GM19239 (cell line): ENCODE measurements at regions not wholly inside any gene's neighbourhood (a gene's known extent, or its start where the extent isn't known, plus 50 kb on each side); places are given as distances from the start of the nearest gene placed in this dataset.
"Not testable (repeated sequence)": the region's sequence is repeated elsewhere in the genome, so short reads cannot be mapped to it uniquely, and the experiment has no call there.

Experiments used
- DNase-seq: peaks from one replicate; pipeline ENCODE4 v3.0.0; 2011; ENCODE audit warnings: low spot score; ENCODE audit not compliant: insufficient read length
- FAIRE-seq: peaks from 2 replicates; lab custom pipeline; 2011; peaks lifted over from hg19 to GRCh38; lab: Jason Lieb, UNC

DNA sequence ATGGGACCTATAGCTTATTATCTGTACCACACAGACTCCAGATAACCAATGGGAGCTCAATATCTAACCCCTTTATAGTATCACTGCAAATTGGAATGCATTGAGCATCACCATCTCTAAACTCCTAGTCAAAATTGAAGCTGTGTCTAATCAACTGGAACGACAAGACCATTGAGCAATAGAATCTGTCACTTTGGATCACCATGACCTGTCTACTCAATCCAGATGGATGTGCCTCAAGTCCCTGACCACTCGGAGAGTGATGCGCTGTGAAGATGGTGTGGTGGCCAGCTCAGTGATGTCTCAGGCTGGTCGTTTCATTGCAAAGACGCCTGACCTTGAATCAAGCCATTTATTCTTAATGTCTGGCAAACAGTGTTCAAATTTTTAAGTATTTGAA lies 160.5 kb downstream of the SEMA6D start:
- DNase-seq (no peak), FAIRE-seq (no peak)

DNA sequence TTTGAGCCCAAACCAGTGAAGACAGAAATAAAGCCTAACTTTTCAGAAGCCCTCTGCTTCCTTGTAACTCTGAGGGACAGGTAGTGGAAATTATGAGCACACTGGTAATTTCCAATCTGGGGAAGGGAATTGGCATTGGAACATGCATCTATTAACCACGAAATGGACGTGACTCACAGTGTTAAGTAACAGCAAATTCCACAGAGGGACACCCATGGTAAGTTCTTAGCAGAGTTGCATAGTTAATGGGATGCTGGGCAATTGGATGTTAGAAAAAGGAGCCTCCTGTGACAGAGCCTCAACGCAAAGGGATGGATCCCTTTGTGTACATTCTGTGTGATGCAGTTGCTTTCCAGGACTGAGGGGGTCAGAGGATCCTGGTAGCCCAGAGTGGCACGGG lies 168.6 kb downstream of the SEMA6D start:
- FAIRE-seq (no peak), DNase-seq (no peak)

DNA sequence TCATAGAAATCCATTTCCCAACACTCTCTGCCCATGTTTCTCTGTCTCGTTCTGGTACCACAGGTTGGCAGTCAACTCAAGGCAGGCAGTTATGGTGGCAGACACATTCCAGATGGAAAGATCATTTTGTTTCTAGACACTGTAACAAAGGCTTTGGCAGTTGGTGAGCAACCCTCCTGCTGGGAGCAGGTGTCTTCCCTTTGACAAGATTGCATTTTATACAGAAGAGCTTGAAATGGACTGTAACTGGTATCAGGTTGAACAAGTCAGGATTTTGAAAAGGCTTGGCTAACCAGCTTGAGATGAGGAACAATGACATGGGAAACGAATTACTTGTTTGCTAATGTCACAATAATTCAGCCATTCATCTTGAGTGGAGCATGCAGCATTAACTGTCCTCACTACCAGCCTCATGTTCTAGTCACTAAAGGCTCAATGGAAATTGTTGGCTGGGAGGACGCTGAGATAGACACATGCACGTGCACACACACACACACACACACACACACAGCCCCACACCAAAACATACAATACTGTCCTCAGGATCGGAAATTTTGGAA lies 170.0 kb downstream of the SEMA6D start:
- DNase-seq (no peak), FAIRE-seq (no peak)

DNA sequence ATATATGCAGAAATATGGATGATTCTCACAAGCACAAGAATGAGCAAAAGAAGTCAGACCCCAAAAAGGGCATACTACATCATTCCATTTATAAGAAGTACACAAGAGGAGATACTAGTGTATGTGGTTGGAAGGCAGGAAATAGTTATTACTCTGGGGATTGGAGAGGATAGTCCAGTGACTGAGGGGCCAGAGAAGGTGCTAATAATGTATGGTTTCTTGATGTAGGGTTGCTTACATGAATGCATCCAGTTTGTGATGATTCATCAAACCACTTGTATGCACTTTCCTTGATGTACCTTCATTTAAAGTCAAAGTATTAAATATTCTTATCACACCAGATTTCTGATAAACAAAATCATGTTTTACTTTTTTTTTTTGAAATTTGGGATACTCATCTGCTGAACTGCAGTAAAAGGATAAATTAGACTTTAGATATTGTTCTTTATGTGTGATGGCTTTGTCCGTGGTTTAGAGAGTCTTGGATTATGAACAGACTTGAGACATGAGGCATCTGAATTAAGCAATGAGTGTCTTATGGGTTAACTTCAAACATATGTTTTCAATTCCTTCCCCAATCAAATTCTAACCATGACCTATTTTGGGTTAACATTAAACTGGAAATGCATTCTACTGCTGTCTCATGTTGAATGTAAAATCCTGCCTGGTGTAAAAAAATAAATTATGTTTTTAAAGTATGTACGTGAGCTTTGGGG lies 171.2 kb downstream of the SEMA6D start:
- DNase-seq (no peak), FAIRE-seq (no peak)

DNA sequence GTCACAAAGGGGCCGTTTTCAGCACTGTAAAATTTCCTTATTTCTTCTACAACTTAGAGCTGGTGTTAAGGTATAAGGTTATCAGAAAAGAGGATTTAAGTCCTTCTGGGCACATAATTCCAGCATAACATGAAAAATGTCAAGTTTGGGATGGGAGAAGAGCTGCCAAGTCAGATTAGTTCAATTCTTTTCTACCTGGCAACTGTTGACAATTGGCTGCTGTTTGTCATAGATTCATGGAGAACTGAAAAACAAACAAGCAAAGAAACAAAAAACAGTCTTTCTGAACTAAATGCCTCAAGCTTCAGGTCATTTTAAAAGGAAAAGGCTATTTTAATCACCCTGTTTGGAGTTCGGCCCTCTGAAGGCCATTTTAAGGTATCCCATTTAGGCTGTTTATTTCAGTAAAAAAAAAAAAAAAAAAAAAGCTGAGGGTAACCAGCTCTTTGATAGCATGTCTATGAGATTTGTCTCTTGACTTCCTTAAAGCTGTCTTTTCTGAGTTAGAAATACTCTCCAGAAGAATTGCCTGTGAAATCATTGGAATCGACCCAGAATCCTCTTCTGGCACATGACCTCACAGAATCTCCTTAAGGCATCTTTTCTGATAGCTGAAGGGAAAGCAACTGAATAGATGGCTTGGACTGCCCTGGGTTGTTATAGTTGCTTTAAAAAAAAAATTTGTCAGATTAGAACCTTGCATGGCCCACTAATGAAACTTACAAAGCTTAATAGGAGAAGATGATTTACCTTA lies 173.3 kb downstream of the SEMA6D start:
- FAIRE-seq = no peak
- no peak for DNase-seq

DNA sequence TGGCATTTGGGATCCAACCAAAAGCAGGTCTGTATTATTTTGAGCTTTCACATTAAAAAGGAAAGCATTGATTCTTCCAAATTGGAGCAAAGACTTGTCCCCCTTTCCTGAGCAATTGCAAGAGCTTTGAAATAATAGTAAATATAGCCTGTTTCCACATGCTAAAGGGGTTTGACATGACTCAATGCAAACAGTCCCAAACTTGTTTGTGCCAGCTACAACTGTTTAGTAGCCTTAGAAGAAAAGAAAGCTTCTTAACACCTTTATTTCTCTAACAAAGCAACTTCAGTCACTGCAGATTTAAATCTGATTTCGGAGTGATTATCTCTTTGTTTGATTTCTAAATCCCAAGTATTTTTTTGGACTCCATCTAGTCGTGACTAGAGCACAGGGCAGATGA lies 180.2 kb downstream of the SEMA6D start:
- DNase-seq (no peak), FAIRE-seq (no peak)

DNA sequence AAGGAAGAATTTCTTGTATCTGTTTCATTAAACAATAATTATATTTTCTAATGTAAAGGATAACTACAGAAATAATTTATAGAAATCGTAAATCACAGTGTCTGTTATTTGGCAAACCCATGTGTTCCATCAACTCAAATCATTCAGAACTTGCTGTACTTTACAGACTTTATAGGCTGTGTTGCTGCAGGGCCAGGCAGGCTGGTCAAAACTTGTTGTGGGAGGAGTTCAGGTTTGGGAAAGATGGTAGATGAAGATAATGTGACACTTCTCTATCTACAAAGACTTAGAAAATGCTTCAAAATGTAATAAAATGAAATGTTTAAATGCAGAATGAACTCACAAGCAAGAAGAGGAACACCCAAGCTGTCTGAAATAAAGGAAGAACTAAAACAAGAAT lies 183.4 kb downstream of the SEMA6D start:
- DNase-seq = no peak
- no peak for FAIRE-seq

DNA sequence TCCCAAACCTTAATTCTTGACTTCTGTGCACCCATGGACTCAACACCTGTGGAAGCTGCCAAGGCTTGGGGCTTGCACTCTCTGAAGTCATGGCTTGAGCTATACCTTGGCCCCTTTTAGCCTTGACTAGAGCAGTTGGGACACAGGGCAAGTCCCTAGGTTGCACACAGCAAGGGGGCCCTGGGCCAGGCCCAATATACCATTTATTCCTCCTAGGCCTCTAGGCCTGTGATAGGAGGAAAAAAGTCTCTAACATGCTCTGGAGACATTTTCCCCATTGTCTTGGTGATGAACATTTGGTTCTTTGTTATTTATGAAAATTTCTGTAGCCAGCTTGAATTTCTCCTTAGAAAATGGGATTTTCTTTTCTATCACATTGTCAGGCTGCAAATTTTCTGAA lies 186.1 kb downstream of the SEMA6D start:
- DNase-seq (no peak), FAIRE-seq (no peak)

DNA sequence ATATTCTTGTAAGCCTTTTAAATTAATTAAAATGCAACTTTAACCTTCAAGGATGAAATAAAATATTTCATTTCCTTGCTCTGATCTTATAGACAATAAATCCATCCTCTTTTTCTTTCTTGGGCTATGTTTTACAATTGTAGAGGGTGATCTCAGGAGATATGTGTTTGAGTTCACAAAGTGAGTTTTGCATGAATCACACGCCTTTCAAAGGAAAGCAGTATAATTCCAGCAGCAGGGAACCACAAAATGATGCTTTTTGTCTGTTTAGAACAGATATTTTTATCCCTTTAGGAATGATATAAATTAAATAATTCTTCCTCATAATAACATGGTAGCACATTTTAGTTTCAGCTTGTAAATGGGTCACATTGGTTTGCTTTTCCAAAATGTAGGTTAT lies 191.2 kb downstream of the SEMA6D start:
- FAIRE-seq = no peak
- DNase-seq = no peak

DNA sequence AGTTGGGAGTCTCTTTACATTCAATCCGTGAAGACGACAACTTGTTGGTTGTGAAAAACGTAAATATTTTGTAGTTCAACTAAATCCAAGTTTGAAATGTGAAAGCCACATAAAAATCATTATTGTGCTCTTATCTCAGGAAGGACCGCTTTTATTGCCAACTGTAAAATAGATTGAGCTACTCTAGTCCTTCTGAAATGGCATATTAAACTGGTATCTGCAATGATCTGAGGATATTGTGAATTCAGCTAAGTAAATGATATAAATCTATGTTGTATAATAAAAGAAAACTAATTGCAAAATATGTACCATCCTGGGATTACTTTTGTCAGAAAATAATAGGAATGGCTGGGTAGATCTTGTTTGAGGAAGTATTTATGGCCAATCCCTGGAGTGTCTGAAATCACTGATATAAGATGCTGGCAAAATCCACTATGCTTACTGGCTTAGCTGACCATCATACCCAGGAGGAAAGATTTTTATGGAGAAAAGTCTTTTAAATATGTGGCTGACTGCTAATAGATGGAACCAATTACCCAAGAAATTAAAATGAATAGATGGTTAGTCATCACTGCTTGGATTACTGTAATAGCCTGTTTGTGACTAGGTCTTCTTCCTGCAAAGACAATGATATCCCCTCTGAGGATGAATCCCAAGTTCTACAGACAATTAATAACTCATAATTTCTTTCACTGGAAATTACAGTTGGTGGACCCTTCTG lies 191.8 kb downstream of the SEMA6D start:
- no peak for FAIRE-seq

DNA sequence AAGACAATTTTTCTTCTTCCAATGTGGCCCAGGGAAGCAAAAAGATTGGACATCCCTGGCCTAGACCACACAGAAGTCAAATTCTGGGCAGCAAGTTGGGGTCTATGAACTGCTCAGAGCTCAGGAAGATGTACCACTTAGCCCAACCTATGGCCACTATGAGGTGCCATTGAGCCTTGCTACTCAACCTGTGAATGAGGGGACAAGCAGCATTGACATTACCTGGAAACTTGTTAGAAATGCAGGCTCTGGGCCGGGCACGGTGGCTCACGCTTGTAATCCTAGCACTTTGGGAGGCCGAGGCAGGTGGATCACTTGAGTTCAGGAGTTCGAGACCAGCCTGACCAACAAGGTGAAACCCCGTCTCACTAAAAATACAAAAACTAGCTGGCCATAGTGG lies 195.6 kb downstream of the SEMA6D start:
- not testable (repeated sequence) for DNase-seq, FAIRE-seq

More for the DNA sequence above, 191.8 kb downstream of the SEMA6D start:
- DNase-seq = no peak

DNA sequence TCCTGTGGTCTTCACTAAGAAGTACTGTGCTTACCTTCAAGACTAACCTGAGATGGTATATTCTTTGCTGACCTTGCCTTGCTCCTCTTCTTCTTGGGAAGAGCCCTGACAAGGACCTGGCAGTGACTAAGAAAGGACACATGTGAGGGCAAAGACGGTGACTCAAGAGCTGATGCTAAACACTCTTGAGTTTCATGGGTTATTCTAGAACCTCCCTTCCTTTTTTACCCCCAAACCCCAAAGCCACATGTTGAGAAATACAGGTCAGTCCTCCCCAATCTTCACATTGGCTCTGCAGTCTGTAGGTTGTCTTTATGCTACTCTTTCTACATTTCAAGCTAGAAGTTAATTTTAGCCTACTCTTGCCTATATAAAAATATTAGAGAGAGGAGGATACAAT lies 200.6 kb downstream of the SEMA6D start:
- FAIRE-seq (no peak), DNase-seq (no peak)

DNA sequence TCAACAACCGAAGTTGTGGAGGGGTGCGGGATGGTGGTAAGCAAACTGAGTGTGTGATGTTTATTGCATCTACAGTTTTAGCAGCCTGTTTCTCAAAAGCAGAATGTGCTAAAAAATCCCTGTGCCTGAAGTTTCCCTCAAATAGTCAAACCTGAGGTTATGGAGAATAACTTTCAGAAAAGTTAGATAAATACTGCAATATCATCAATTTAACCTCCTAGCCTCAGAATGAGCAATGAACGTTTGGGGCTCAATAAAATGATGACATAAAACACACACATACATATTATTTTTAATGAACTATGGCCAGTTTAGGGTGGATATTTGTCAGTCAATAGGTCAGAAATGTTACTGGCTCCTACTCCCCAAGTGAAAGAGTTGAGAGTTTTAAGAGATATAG lies 201.6 kb downstream of the SEMA6D start:
- no peak for FAIRE-seq

DNA sequence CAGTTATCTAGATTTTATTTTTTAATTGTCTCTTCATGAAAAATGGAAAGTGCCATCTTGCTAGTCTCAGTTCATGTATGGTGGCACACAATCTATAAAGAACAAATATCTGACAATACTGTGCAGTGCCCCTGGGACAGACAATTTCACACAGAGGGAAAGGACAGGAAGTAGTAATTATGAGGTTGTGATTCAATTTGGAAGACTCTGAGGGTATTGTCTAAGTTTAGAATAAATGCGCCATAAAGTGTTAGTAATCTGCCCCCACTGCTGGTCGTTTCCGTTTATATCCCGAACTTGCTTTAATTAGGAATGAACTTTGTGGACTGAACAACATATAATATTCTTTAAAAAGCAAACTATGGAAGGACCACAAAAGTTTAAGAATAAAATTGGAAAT lies 196.4 kb upstream of the SLC24A5 start:
- no peak for DNase-seq

More for the DNA sequence above, 201.6 kb downstream of the SEMA6D start:
- no peak for DNase-seq

DNA sequence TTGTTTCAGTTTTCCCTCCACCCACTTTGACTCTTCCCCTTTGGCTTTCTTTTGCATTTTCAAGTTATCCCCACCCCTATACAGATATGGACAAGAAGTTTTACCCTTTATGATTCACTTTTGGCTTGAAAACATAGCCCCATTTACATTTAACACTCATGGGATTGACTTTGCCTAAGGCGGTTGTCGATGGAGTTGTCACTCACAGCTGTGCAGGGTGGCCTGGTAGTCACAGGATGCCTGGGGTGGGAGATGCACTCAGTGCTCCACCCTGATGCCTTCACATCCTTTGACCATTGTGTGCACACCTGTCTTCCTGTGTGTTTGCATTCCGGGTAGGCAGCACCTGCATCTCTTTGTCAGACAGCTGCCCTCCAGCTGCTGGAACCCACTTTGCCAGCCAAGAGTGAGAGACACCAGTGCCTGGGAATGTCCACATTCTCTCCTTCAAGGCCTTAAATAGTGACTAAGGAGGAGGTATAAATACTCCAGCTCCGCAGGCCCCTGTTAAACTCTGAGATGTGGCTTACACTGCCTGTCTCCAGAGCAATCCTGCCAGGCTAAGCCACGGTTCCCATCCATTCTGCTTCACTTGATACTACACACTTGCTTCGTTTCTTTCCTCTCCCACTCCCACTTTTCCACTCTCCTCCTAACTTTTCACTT lies 191.5 kb upstream of the SLC24A5 start:
- no peak for FAIRE-seq
- DNase-seq = no peak

More for the DNA sequence above, 196.4 kb upstream of the SLC24A5 start:
- FAIRE-seq = no peak

DNA sequence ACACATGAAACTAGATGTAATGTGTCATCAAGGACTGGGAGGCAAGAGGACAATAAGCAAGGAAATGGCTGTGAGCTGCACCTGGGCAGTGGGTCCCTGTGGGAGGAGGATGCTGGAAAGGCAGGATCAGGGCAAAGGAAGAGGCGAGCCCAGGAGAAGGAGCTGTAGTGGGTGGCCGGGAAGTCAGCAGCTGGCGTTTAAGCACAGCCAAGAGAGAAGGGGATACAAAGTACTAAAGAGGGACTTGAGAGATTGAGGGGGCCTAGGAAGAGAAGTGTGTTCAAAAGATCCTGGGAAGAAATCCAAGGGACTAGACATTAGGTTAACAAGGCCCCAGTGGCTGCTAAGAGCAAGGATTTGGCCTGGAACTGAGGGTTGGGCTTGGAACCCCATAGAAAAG lies 188.5 kb upstream of the SLC24A5 start:
- no peak for FAIRE-seq
- DNase-seq = no peak

DNA sequence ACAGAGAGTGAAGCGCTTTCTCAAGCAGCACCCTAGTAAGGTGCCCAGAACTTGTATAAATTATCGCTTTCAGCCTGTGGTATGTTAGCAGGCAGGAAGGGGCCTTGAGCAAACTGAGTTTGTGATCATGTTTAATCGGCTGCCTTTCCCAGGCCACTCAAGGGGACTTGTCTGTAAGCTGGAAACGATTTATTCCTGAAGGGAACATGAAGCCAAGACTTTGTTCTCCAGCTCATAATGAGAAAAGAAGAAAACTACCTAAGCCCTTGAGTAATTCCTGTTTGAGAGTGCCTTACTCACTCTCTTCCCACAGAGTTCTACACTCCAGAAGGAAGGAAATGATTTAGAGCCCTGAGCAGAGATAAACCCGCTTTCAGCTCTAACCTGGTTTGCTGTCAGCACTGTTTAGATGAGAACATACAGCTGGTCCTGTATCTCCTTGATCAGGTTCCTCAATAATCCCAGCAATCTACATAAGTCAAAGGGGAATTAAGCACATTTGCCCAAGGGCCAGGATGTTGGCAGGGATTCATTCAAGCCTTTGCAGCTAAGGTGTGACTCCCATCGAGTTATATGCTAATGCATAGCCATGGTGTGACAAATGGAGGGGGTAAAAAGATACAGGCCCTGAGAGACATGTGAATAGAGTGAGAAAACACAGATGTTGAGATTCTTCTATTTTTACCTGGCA lies 187.7 kb upstream of the SLC24A5 start:
- FAIRE-seq = no peak
- DNase-seq = no peak

DNA sequence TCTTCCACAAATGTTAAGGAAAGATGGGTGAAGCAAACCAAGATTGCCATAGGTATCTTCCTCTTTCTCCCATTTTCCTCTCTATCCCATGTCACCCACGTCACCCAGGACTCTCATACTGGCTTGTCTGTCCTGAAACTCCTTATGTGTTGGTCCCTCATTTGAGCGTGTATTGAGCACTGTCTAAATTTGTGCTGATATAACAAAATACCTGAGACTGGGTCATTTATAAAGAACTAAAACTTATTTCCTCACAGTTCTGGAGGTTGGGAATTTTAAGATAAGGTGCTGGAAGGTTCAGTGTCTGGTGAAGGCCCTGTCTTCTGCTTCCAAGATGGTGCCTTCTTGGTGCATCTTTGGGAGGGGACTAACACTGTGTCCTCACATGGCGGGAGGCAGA lies 186.9 kb upstream of the SLC24A5 start:
- DNase-seq (no peak), FAIRE-seq (no peak)

DNA sequence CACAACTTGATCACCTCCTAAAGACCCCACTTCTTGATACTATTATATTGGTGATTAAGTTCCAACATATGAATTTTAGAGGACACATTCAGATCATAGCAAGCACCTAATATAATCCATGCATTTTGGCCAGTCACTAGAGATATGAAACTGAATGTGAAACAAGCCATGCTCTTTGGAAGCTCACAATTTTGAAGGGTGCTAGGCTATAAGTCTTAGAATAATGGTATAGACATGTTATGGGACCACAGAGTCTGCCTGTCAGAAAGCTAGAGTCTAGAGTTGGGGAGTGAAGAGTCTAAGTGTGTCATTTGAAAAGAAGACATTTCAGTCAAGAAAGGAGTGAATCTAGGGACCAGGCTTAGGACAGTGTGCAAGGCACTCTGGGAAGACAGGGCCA lies 186.4 kb upstream of the SLC24A5 start:
- FAIRE-seq (no peak), DNase-seq (no peak)

DNA sequence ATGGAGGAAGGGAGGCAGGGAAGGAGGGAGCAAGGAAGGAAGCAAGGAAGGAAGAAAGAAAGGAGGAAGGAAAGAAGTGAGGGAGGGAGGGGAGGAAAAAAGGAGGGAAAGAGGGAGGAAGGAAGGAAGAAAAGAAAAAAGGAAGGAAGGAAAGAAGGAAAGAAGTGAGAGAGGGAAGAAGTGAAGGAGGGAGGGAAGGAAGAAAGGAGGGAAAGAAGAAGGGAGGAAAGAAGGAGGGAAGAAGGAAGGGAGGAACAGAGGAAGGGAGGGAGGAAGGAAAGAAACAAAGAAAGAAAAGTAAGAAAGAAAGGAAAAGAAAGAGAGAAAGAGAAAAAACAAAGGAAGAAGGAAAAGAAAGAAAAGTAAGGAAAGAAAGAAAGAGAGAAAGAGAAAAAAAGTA lies 183.0 kb upstream of the SLC24A5 start:
- FAIRE-seq = no peak
- DNase-seq = no peak
